Vagina (tissue), 2 donors: ENCODE measurements at regions not wholly inside any gene's neighbourhood (a gene's known extent, or its start where the extent isn't known, plus 50 kb on each side); places are given as distances from the start of the nearest gene placed in this dataset.

Experiments used
- CTCF ChIP-seq, 3 experiments: fragments of 450-650 bp in 2 of 3; fragments of 200-600 bp in 1 of 3; sonication (generic) in 1 of 3; IDR thresholded peaks; one replicate each; pipeline ENCODE4 v1.5.1; 2017 to 2019; ENCODE audit warnings: antibody characterized with exemption in 3 of 3, mild to moderate bottlenecking in 2 of 3, moderate library complexity in 2 of 3
- POLR2AphosphoS5 ChIP-seq, 2 donors: sonication (generic); formaldehyde crosslinking; IDR thresholded peaks; one replicate each; pipeline ENCODE4 v1.9.0; 2017; ENCODE audit warnings: antibody characterized with exemption in 2 of 2, mild to moderate bottlenecking in 2 of 2, low read depth in 1 of 2; ENCODE audit not compliant: insufficient read depth in 1 of 2

DNA sequence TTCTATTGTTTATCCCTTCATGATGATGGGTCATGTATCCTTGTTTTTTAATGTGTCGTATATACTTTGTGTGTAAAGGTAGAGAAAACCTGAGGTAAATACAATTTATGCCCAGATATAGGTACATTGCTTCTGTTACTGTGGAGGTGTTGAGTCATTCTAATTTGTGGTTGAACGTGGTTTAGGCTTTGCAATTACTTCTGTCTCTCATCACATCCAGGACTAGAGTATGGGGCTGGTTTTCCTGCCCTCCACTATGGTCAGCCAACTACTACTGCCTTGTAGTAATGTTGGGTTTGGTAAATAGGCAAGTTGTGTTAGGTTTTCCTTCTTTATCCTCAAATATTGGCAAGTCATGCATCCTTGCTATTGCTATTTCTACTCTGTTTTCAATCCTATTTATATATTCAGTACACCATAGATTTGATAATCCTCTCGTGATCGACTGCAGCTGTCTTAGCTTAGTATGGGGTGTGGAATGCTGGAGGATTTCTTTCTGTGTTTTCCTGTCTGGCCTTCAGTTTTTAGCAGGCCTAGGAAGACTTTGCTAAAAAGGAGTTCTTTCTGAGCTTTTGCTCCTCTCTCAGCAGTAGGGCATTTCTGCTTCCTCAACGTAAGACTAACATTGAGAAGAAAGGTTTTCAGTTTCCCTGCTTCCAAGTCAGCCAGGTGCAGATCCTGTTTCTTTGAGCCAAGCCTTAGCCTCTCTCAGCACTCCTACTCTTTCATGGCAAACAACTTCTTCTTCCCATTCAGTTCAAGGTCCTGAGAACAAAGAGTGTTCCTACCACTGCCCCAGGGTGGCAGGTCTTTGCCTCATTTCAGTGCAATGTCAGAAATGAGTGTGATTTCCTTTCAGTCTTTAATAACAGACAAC lies 844.4 kb upstream of the CDH18 start:
- TF ChIP-seq POLR2AphosphoS5 (IDR thresholded peaks at IDR 0.05; ENCODE audit: insufficient read depth in 1 of 2, low read depth in 1 of 2): no peak
- TF ChIP-seq CTCF (IDR thresholded peaks at IDR 0.05): no peak
